H1 (cell line): ENCODE measurements at regions not wholly inside any gene's neighbourhood (a gene's known extent, or its start where the extent isn't known, plus 50 kb on each side); places are given as distances from the start of the nearest gene placed in this dataset.

Experiments
- CTCF ChIA-PET: fragments of 300-600 bp; sonication (Branson Sonifier 250); formaldehyde crosslinking; loops from one replicate; lab custom pipeline; 2021; ENCODE audit not compliant: partially characterized antibody; lab: Charles Lee
- POLR2A ChIA-PET: fragments of 300-600 bp; sonication (Branson Sonifier 250); formaldehyde crosslinking; loops from one replicate; lab custom pipeline; 2021; ENCODE audit warnings: inconsistent platforms; ENCODE audit not compliant: partially characterized antibody; lab: Charles Lee
- DNase-seq, 2 experiments: peaks; one replicate each; pipeline versions ENCODE4 v3.0.0 to v3.0.0-alpha.2; 2010 to 2022; ENCODE audit warnings: low spot score in 2 of 2, low read depth in 1 of 2, mixed read lengths in 1 of 2
- FAIRE-seq: peaks from 2 replicates; lab custom pipeline; 2011; peaks lifted over from hg19 to GRCh38; lab: Jason Lieb, UNC
- H2AFZ ChIP-seq: 2 replicates; pipeline ENCODE4 v1.8.1; 2012; ENCODE audit warnings: low read length, inconsistent platforms
- H2AK5ac ChIP-seq: 2 replicates; pipeline ENCODE4 v1.6.1; 2013; ENCODE audit warnings: low read depth, low read length
- H2BK120ac ChIP-seq: replicated peaks from 2 replicates; pipeline ENCODE3; 2013; ENCODE audit warnings: low read depth, low read length, inconsistent platforms
- H2BK12ac ChIP-seq: 2 replicates; pipeline ENCODE4 v1.6.1; 2013; ENCODE audit warnings: low read depth, low read length
- H2BK15ac ChIP-seq: 2 replicates; pipeline ENCODE4 v1.6.1; 2013; ENCODE audit warnings: low read length
- H2BK20ac ChIP-seq: 2 replicates; pipeline ENCODE4 v1.6.1; 2013; ENCODE audit warnings: low read length
- H2BK5ac ChIP-seq: 2 replicates; pipeline ENCODE4 v1.6.1; 2013; ENCODE audit warnings: low read depth, low read length
- H3K14ac ChIP-seq: 2 replicates; pipeline ENCODE4 v1.6.1; 2013; ENCODE audit warnings: inconsistent platforms; ENCODE audit not compliant: insufficient read length
- H3K18ac ChIP-seq: 2 replicates; pipeline ENCODE4 v1.6.1; 2013; ENCODE audit warnings: low read length; ENCODE audit errors: extremely low read depth
- H3K23ac ChIP-seq: 2 replicates; pipeline ENCODE4 v1.6.1; 2013; ENCODE audit warnings: inconsistent platforms; ENCODE audit not compliant: insufficient read length
- H3K23me2 ChIP-seq: 2 replicates; pipeline ENCODE4 v1.6.1; 2013; ENCODE audit warnings: low read depth, low read length
- H3K27ac ChIP-seq: 2 replicates; pipeline ENCODE4 v1.6.1; 2011; ENCODE audit warnings: low read depth, low read length, inconsistent platforms
- H3K27me3 ChIP-seq, 4 experiments: replicated peaks in 1 of 4; 1 replicate in 1 of 4; 2 replicates in 3 of 4; pipeline versions ENCODE4 v1.6.1 to v1.8.1; 2011 to 2013; ENCODE audit warnings: low read length in 3 of 4, mild to moderate bottlenecking in 3 of 4, inconsistent platforms in 2 of 4, mixed read lengths in 2 of 4, moderate library complexity in 1 of 4; ENCODE audit not compliant: control insufficient read depth in 3 of 4, insufficient read depth in 3 of 4; ENCODE audit errors: extremely low read depth in 1 of 4
- H3K36me3 ChIP-seq, 4 experiments: 2 replicates each; pipeline versions ENCODE4 v1.6.1 to v1.8.1; 2011 to 2013; ENCODE audit warnings: mild to moderate bottlenecking in 4 of 4, low read length in 3 of 4, moderate library complexity in 2 of 4, control low read depth in 1 of 4, inconsistent platforms in 1 of 4; ENCODE audit not compliant: insufficient read depth in 4 of 4, control insufficient read depth in 2 of 4
- H3K4ac ChIP-seq: replicated peaks from 2 replicates; pipeline ENCODE3; 2013; ENCODE audit warnings: low read length, low read depth, mixed read lengths, inconsistent platforms; ENCODE audit not compliant: insufficient read length
- H3K4me1 ChIP-seq, 4 experiments: replicated peaks in 1 of 4; 1 replicate in 1 of 4; 2 replicates in 3 of 4; pipeline versions ENCODE4 v1.6.1 to v1.8.1; 2011 to 2013; ENCODE audit warnings: low read length in 3 of 4, inconsistent platforms in 2 of 4, mixed read lengths in 1 of 4; ENCODE audit not compliant: insufficient read depth in 4 of 4, control insufficient read depth in 3 of 4
- H3K4me2 ChIP-seq, 2 experiments: 2 replicates each; pipeline versions ENCODE4 v1.6.1 to v1.8.1; 2011 to 2013; ENCODE audit warnings: low read depth in 2 of 2, low read length in 2 of 2, control low read depth in 1 of 2, inconsistent platforms in 1 of 2, mild to moderate bottlenecking in 1 of 2; ENCODE audit not compliant: insufficient read depth in 1 of 2
- H3K4me3 ChIP-seq, 4 experiments: fragments of 200-600, 300-600 bp in 1 of 4; sonication (generic), shearing (Covaris generic), sonication (Bioruptor Twin) in 1 of 4; 2 replicates each; pipeline versions ENCODE4 v1.5.1 to v1.8.1; 2011 to 2016; ENCODE audit warnings: low read length in 4 of 4, low read depth in 3 of 4, control low read depth in 2 of 4, inconsistent platforms in 2 of 4, mild to moderate bottlenecking in 2 of 4, mixed read lengths in 1 of 4, moderate library complexity in 1 of 4; ENCODE audit not compliant: insufficient read depth in 2 of 4; ENCODE audit errors: extremely low read depth in 1 of 4
- H3K56ac ChIP-seq: replicated peaks from 2 replicates; pipeline ENCODE3; 2013; ENCODE audit warnings: low read depth, mild to moderate bottlenecking, mixed read lengths, low read length, inconsistent platforms; ENCODE audit not compliant: insufficient read length
- H3K79me1 ChIP-seq: 2 replicates; pipeline ENCODE4 v1.6.1; 2013; ENCODE audit warnings: low read depth, low read length, control low read depth
- H3K79me2 ChIP-seq, 2 experiments: 2 replicates each; pipeline versions ENCODE4 v1.6.1 to v1.8.1; 2012 to 2013; ENCODE audit warnings: low read length in 2 of 2, mild to moderate bottlenecking in 2 of 2, inconsistent platforms in 1 of 2; ENCODE audit not compliant: insufficient read depth in 2 of 2, control insufficient read depth in 1 of 2
- H3K9ac ChIP-seq, 4 experiments: replicated peaks in 1 of 4; 1 replicate in 1 of 4; 2 replicates in 3 of 4; pipeline versions ENCODE4 v1.6.1 to v1.8.1; 2011 to 2013; ENCODE audit warnings: low read depth in 3 of 4, low read length in 3 of 4, control low read depth in 2 of 4, mild to moderate bottlenecking in 2 of 4, moderate library complexity in 2 of 4, inconsistent platforms in 1 of 4; ENCODE audit errors: extremely low read depth in 1 of 4
- H3K9me3 ChIP-seq, 2 experiments: 2 replicates each; pipeline versions ENCODE4 v1.6.1 to v1.8.1; 2012 to 2013; ENCODE audit warnings: mild to moderate bottlenecking in 2 of 2, moderate library complexity in 2 of 2, control low read depth in 1 of 2, inconsistent platforms in 1 of 2, low read depth in 1 of 2, low read length in 1 of 2, mixed read lengths in 1 of 2; ENCODE audit not compliant: insufficient read depth in 2 of 2
- H4K20me1 ChIP-seq, 2 experiments: replicated peaks in 1 of 2; 2 replicates each; pipeline versions ENCODE3 to v1.8.1; 2011 to 2013; ENCODE audit warnings: inconsistent platforms in 2 of 2, low read length in 2 of 2, mild to moderate bottlenecking in 1 of 2; ENCODE audit not compliant: insufficient read depth in 2 of 2, control insufficient read depth in 1 of 2
- H4K5ac ChIP-seq: 2 replicates; pipeline ENCODE4 v1.6.1; 2013; ENCODE audit warnings: low read length, low read depth, mixed read lengths, inconsistent platforms; ENCODE audit not compliant: insufficient read length
- H4K8ac ChIP-seq: 2 replicates; pipeline ENCODE4 v1.8.0; 2013; ENCODE audit warnings: mild to moderate bottlenecking, moderate library complexity, low read length, inconsistent platforms; ENCODE audit not compliant: insufficient read depth; ENCODE audit errors: extremely low read depth
- H4K91ac ChIP-seq: replicated peaks from 2 replicates; pipeline ENCODE3; 2013; ENCODE audit warnings: low read length, mixed read lengths, inconsistent platforms; ENCODE audit not compliant: insufficient read length
- CBX5 ChIP-seq: fragments of 300-800, 300-1000 bp; sonication (generic); IDR thresholded peaks from 2 replicates; pipeline ENCODE4 v1.7.1; 2016; ENCODE audit warnings: antibody characterized with exemption, low read length, low read depth
- GABPA ChIP-seq: IDR thresholded peaks from 2 replicates; pipeline ENCODE4 v1.6.1; 2011; ENCODE audit warnings: mild to moderate bottlenecking, low read length, moderate library complexity, borderline replicate concordance; ENCODE audit not compliant: insufficient read depth
- GTF2F1 ChIP-seq: IDR thresholded peaks from 2 replicates; pipeline ENCODE4 v1.6.1; 2012; ENCODE audit warnings: low read depth, low read length, improper control_type of control experiment, borderline replicate concordance
- HDAC6 ChIP-seq: IDR thresholded peaks from one replicate; pipeline ENCODE4 v1.7.1; 2012; ENCODE audit warnings: low read depth, mild to moderate bottlenecking, inconsistent platforms, low read length, moderate library complexity
- KDM5A ChIP-seq: fragments of 200-600 bp; IDR thresholded peaks from 2 replicates; pipeline ENCODE4 v1.7.1; 2012; ENCODE audit warnings: mild to moderate bottlenecking, low read length, inconsistent platforms, mixed read lengths
- PHF8 ChIP-seq: fragments of 200-600 bp; sonication (generic); conservative IDR thresholded peaks from 2 replicates; pipeline ENCODE4 v1.7.1; 2012; ENCODE audit warnings: low read depth, mild to moderate bottlenecking, inconsistent platforms, low read length, moderate library complexity
- RXRA ChIP-seq: IDR thresholded peaks from 2 replicates; pipeline ENCODE4 v1.6.1; 2011; ENCODE audit warnings: low read depth, mild to moderate bottlenecking, low read length, moderate library complexity; ENCODE audit not compliant: insufficient read depth
- SAP30 ChIP-seq: fragments of 300-600 bp; sonication (generic); IDR thresholded peaks from 2 replicates; pipeline ENCODE4 v1.7.1; 2012; ENCODE audit warnings: low read length, moderate library complexity, mild to moderate bottlenecking, inconsistent platforms; ENCODE audit not compliant: insufficient read depth, insufficient replicate concordance
- SP4 ChIP-seq: IDR thresholded peaks from 2 replicates; pipeline ENCODE4 v1.6.1; 2012; ENCODE audit warnings: low read length, inconsistent platforms
- TAF7 ChIP-seq: optimal IDR thresholded peaks from 2 replicates; pipeline ENCODE3; 2011; ENCODE audit warnings: low read depth, mild to moderate bottlenecking, inconsistent platforms, low read length, moderate library complexity, borderline replicate concordance
- TCF12 ChIP-seq: IDR thresholded peaks from 2 replicates; pipeline ENCODE4 v1.6.1; 2011; ENCODE audit warnings: low read depth, mild to moderate bottlenecking, low read length
- WGBS, 2 experiments: shearing (Covaris generic) in 1 of 2; methylation state at CpG; one replicate each; pipeline versions ENCODE4 v1.1.6 to v1.1.7; 2013 to 2015; ENCODE audit warnings: low lambda C conversion rate in 2 of 2, mixed read lengths in 2 of 2, inconsistent platforms in 1 of 2, low coverage in 1 of 2, missing lambda C conversion rate in 1 of 2; ENCODE audit not compliant: insufficient replicate concordance in 2 of 2, insufficient coverage in 1 of 2, insufficient read length in 1 of 2; ENCODE audit errors: extremely low coverage in 1 of 2, missing lambda C conversion rate in 1 of 2; 5-methylcytosine and 5-hydroxymethylcytosine counted together

DNA sequence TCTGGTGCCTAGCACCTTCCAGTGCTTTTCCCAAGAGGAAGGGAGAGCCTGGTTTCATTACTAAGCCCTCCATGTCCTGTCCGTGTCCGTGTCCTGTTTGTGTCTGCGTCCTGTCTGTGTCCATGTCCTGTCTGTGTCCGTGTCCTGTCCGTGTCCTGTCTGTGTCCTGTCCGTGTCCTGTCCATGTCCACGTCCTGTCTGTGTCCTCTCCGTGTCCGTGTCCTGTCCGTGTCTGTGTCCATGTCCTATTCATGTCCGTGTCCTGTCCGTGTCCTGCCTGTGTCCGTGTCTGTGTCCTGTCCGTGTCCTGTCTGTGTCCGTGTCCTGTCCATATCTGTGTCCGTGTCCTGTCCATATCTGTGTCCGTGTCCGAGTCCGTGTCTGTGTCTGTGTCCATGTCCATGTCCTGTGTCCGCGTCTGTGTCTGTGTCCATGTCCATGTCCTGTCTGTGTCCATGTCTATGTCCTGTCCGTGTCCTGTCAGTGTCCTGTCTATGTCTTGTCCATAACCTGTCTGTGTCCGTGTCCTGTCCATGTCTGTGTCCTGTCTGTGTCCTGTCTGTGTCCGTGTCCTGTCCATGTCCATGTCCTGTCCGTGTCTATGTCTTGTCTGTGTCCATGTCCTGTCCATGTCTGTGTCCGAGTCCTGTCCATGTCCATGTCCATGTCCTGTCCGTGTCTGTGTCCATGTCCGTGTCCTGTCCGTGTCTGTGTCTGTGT lies 54.4 kb upstream of the BHLHE23 start:
- H3K79me2 ChIP-seq, result no peaks in the 10 kb centered on the region
- ChIA-PET CTCF (interaction anchor here (1.3 kb wide), 1 partner anchor 164 kb away, joined by 3 read pairs; no protein-coding TSS in a partner anchor), POLR2A (no interaction called here)
- H4K91ac ChIP-seq, result peak overlapping the region; percentile 73
- peak overlapping the region; percentile 78; the same call in 1 of the 2 replicates for H2BK12ac ChIP-seq
- H3K27me3 ChIP-seq, result no peaks in the 10 kb centered on the region; a peak in 1 of 7 replicates
- H2AK5ac ChIP-seq, result peak overlapping the region; percentile 100
- WGBS, 2 experiments, result 92% methylated on average over 29 of the region's 29 CpGs; no CpG with 5 or more reads in 1 of the 2 experiments
- H3K36me3 ChIP-seq, result no peaks in the 10 kb centered on the region
- DNase-seq (peak in 1 of 2 experiments; percentile 39), FAIRE-seq (peak; percentile 36)
- 0 out of 2 replicates have a peak, but pooled peaks cover 3% of the 10 kb centered on the region for H3K79me1 ChIP-seq
- H4K8ac ChIP-seq, result no peak overlapping the region
- no peak overlapping the region for H3K56ac ChIP-seq
- H3K4ac ChIP-seq, result peak overlapping the region; percentile 80
- no peak overlapping the region for H3K27ac ChIP-seq
- peaks cover 4% of the 10 kb centered on the region; the same call in 1 of the 2 replicates for H3K23me2 ChIP-seq
- no peak overlapping the region for H2AFZ ChIP-seq
- no peak overlapping the region for H3K23ac ChIP-seq
- H3K9ac ChIP-seq, result no peak overlapping the region
- H2BK15ac ChIP-seq, result peak overlapping the region; percentile 77; the same call in 1 of the 2 replicates
- H2BK20ac ChIP-seq, result 0 out of 2 replicates have a peak overlapping the region, but pooled peaks have one; percentile 15
- no peak overlapping the region for H3K4me3 ChIP-seq
- H2BK5ac ChIP-seq, result peak overlapping the region; percentile 36
- peaks cover 0 to 5% of the 10 kb centered on the region in 2 experiments for H4K20me1 ChIP-seq
- peaks cover 0 to 5% of the 10 kb centered on the region in 2 experiments; a peak in 1 of 4 replicates for H3K9me3 ChIP-seq
- H4K5ac ChIP-seq, result no peak overlapping the region
- H3K4me2 ChIP-seq, result no peak overlapping the region
- peaks cover 0 to 2% (median 0%) of the 10 kb centered on the region in 4 experiments; a peak in 2 of 7 replicates for H3K4me1 ChIP-seq
- no peak overlapping the region for H3K18ac ChIP-seq
- no peak overlapping the region for H3K14ac ChIP-seq
- no peak overlapping the region for H2BK120ac ChIP-seq
- TF ChIP-seq CBX5, result no peak
- no peak for TF ChIP-seq TAF7
- no peak for TF ChIP-seq HDAC6
- no peak for TF ChIP-seq KDM5A
- no peak for TF ChIP-seq TCF12
- TF ChIP-seq SP4, result no peak
- no peak for TF ChIP-seq GABPA
- TF ChIP-seq PHF8, result no peak
- no peak for TF ChIP-seq RXRA
- TF ChIP-seq SAP30, result no peak
- TF ChIP-seq GTF2F1, result no peak
